Activated CD4-positive, alpha-beta T cell treated with anti-CD3 and anti-CD28 coated beads for 36 hours (primary cell): ENCODE measurements at regions not wholly inside any gene's neighbourhood (a gene's known extent, or its start where the extent isn't known, plus 50 kb on each side); places are given as distances from the start of the nearest gene placed in this dataset.

Experiments
- ATAC-seq: fragments of 200-7000 bp; cut with Tn5 transposase; one replicate; pipeline ENCODE4 v1.10.0; 2021; ENCODE audit warnings: mild to moderate bottlenecking, moderate library complexity
- CTCF ChIA-PET: fragments of 350-600 bp; sonication (Branson Sonifier 250); formaldehyde crosslinking; loops from one replicate; lab custom pipeline; 2021; ENCODE audit warnings: antibody characterized with exemption; lab: Charles Lee
- POLR2A ChIA-PET: fragments of 350-600 bp; sonication (Branson Sonifier 250); formaldehyde crosslinking; loops from one replicate; lab custom pipeline; 2021; ENCODE audit warnings: antibody characterized with exemption, inconsistent platforms; lab: Charles Lee
- DNase-seq: peaks from one replicate; pipeline ENCODE4 v3.0.0-alpha.2; 2020
- H3K27ac Mint-ChIP-seq: one replicate; pipeline ENCODE4 v1.8.0; 2021; ENCODE audit warnings: mixed read lengths
- H3K27me3 Mint-ChIP-seq: one replicate; pipeline ENCODE4 v1.8.0; 2021; ENCODE audit warnings: mixed read lengths
- H3K36me3 Mint-ChIP-seq: one replicate; pipeline ENCODE4 v1.8.0; 2021; ENCODE audit warnings: low read depth, mixed read lengths
- H3K4me1 Mint-ChIP-seq: one replicate; pipeline ENCODE4 v1.8.0; 2021; ENCODE audit warnings: mixed read lengths
- H3K4me3 Mint-ChIP-seq: one replicate; pipeline ENCODE4 v1.8.0; 2021; ENCODE audit warnings: mild to moderate bottlenecking, moderate library complexity, mixed read lengths
- H3K9me3 Mint-ChIP-seq: one replicate; pipeline ENCODE4 v1.8.0; 2021; ENCODE audit warnings: low read depth, mixed read lengths
- intact Hi-C, 2 experiments: fragments of 100-400 bp; cut with DNase I in 1 of 2; cut with micrococcal nuclease in 1 of 2; formaldehyde crosslinking; loops; one replicate each; pipeline versions ENCODE4 v1.14.2 to v1.15.1; 2022 to 2024; cut with DNase I, micrococcal nuclease

- POLR2A ChIA-PET: no interaction called here
- H3K27me3 Mint-ChIP-seq: no peaks in the 10 kb centered on the region
These were observed 555.9 kb downstream of the BCOR start for GRCh38 chrX:39541881-39542280.

GRCh38 chrX:39542316-39542715 lies 555.4 kb downstream of the BCOR start:
- ChIA-PET CTCF (interaction anchor here (1.0 kb wide), 1 partner anchor 110 kb away, joined by 4 read pairs; no protein-coding TSS in a partner anchor), POLR2A (no interaction called here)
- Mint-ChIP-seq H3K27ac (no peak overlapping the region), H3K4me1 (no peaks in the 10 kb centered on the region), H3K27me3 (no peaks in the 10 kb centered on the region), H3K9me3 (peaks cover 10% of the 10 kb centered on the region), H3K36me3 (peaks cover 2% of the 10 kb centered on the region), H3K4me3 (no peak overlapping the region)
- no peak for DNase-seq
- intact Hi-C loops: no loop called here
- no peak for ATAC-seq

More at GRCh38 chrX:39541881-39542280, 555.9 kb downstream of the BCOR start:
- no peak for DNase-seq
- Mint-ChIP-seq H3K36me3 (peaks cover 2% of the 10 kb centered on the region), H3K4me1 (no peaks in the 10 kb centered on the region), H3K9me3 (peaks cover 10% of the 10 kb centered on the region), H3K4me3 (no peak overlapping the region), H3K27ac (no peak overlapping the region)
- no peak for ATAC-seq
- CTCF ChIA-PET: interaction anchor here (0.6 to 1.0 kb wide), 2 partner anchors 110 to 878 kb away, joined by 3 to 4 read pairs; no protein-coding TSS in a partner anchor
- intact Hi-C loops: no loop called here

- Mint-ChIP-seq H3K27ac (no peak overlapping the region), H3K36me3 (no peaks in the 10 kb centered on the region), H3K9me3 (peaks cover 2% of the 10 kb centered on the region), H3K4me3 (no peak overlapping the region), H3K4me1 (peaks cover 5% of the 10 kb centered on the region), H3K27me3 (no peaks in the 10 kb centered on the region)
- CTCF ChIA-PET: interaction anchor here (1.0 kb wide), 1 partner anchor 165 kb away, joined by 3 read pairs; no protein-coding TSS in a partner anchor
- ATAC-seq (peak; percentile 16), DNase-seq (peak; percentile 5)
- intact Hi-C loops: loop anchor here in 1 of 2 experiments (1.0 kb wide), 1 partner anchor 27 kb away; no protein-coding TSS in a partner anchor
- POLR2A ChIA-PET: no interaction called here
These were observed 546.9 kb downstream of the BCOR start for GRCh38 chrX:39550795-39551361.

GRCh38 chrX:39551762-39552161 lies 546.0 kb downstream of the BCOR start:
- DNase-seq: no peak
- POLR2A ChIA-PET: no interaction called here
- intact Hi-C loops: loop anchor here in 1 of 2 experiments (1.0 kb wide), 1 partner anchor 27 kb away; no protein-coding TSS in a partner anchor
- H3K4me1 Mint-ChIP-seq: peaks cover 5% of the 10 kb centered on the region
- no peaks in the 10 kb centered on the region for H3K36me3 Mint-ChIP-seq
- no peak overlapping the region for H3K27ac Mint-ChIP-seq
- no peak overlapping the region for H3K4me3 Mint-ChIP-seq
- CTCF ChIA-PET: interaction anchor here (0.6 to 1.0 kb wide), 4 partner anchors 13 to 166 kb away, joined by 3 read pairs; no protein-coding TSS in a partner anchor
- no peaks in the 10 kb centered on the region for H3K27me3 Mint-ChIP-seq
- peaks cover 2% of the 10 kb centered on the region for H3K9me3 Mint-ChIP-seq
- peak; percentile 74 for ATAC-seq

- ATAC-seq (no peak), DNase-seq (no peak)
- POLR2A ChIA-PET: no interaction called here
- Mint-ChIP-seq H3K9me3 (no peaks in the 10 kb centered on the region), H3K36me3 (no peaks in the 10 kb centered on the region), H3K4me3 (no peak overlapping the region), H3K4me1 (peaks cover 5% of the 10 kb centered on the region), H3K27ac (no peak overlapping the region), H3K27me3 (no peaks in the 10 kb centered on the region)
- intact Hi-C loops: no loop called here
- CTCF ChIA-PET: interaction anchor here (0.6 kb wide), 1 partner anchor 362 kb away, joined by 3 read pairs; no protein-coding TSS in a partner anchor
These were observed 542.3 kb downstream of the BCOR start for GRCh38 chrX:39555431-39555830.

GRCh38 chrX:39556056-39556455 lies 541.7 kb downstream of the BCOR start:
- Mint-ChIP-seq H3K4me1 (peaks cover 5% of the 10 kb centered on the region), H3K36me3 (no peaks in the 10 kb centered on the region), H3K9me3 (no peaks in the 10 kb centered on the region), H3K27me3 (no peaks in the 10 kb centered on the region), H3K27ac (no peak overlapping the region), H3K4me3 (no peak overlapping the region)
- CTCF ChIA-PET: interaction anchor here (0.5 to 0.6 kb wide), 3 partner anchors 70 to 362 kb away, joined by 3 read pairs; no protein-coding TSS in a partner anchor
- no peak for ATAC-seq
- intact Hi-C loops: no loop called here
- POLR2A ChIA-PET: no interaction called here
- no peak for DNase-seq

- Mint-ChIP-seq H3K27ac (no peak overlapping the region), H3K27me3 (no peaks in the 10 kb centered on the region), H3K9me3 (peaks cover 6% of the 10 kb centered on the region), H3K4me1 (no peaks in the 10 kb centered on the region), H3K36me3 (no peaks in the 10 kb centered on the region), H3K4me3 (no peak overlapping the region)
- ATAC-seq: no peak
- intact Hi-C loops: no loop called here
- no peak for DNase-seq
- CTCF ChIA-PET: no interaction called here
- POLR2A ChIA-PET: no interaction called here
These were observed 538.5 kb downstream of the BCOR start for GRCh38 chrX:39559229-39559628.

GRCh38 chrX:39560271-39560670 lies 537.5 kb downstream of the BCOR start:
- ChIA-PET POLR2A (no interaction called here), CTCF (interaction anchor here (0.6 kb wide), 1 partner anchor 960 kb away, joined by 3 read pairs; no protein-coding TSS in a partner anchor)

GRCh38 chrX:39563178-39563577 lies 534.6 kb downstream of the BCOR start:
- peaks cover 6% of the 10 kb centered on the region for H3K9me3 Mint-ChIP-seq
- no peak overlapping the region for H3K27ac Mint-ChIP-seq
- H3K36me3 Mint-ChIP-seq: no peaks in the 10 kb centered on the region
- POLR2A ChIA-PET: no interaction called here
- no peak overlapping the region for H3K4me3 Mint-ChIP-seq
- H3K27me3 Mint-ChIP-seq: no peaks in the 10 kb centered on the region
- no peak for DNase-seq
- no peaks in the 10 kb centered on the region for H3K4me1 Mint-ChIP-seq
- CTCF ChIA-PET: no interaction called here
- no peak for ATAC-seq
- intact Hi-C loops: no loop called here

More at GRCh38 chrX:39560271-39560670, 537.5 kb downstream of the BCOR start:
- intact Hi-C loops: no loop called here
- ATAC-seq: no peak
- Mint-ChIP-seq H3K9me3 (peaks cover 6% of the 10 kb centered on the region), H3K4me1 (no peaks in the 10 kb centered on the region), H3K36me3 (no peaks in the 10 kb centered on the region), H3K27me3 (no peaks in the 10 kb centered on the region), H3K4me3 (no peak overlapping the region), H3K27ac (no peak overlapping the region)
- DNase-seq: no peak

- Mint-ChIP-seq H3K4me3 (no peak overlapping the region), H3K4me1 (no peaks in the 10 kb centered on the region), H3K27ac (no peak overlapping the region), H3K27me3 (no peaks in the 10 kb centered on the region), H3K36me3 (no peaks in the 10 kb centered on the region), H3K9me3 (peaks cover 6% of the 10 kb centered on the region)
- no peak for DNase-seq
- ChIA-PET CTCF (no interaction called here), POLR2A (no interaction called here)
- no peak for ATAC-seq
- intact Hi-C loops: no loop called here
These were observed 533.0 kb downstream of the BCOR start for GRCh38 chrX:39564751-39565150.

GRCh38 chrX:39574178-39574577 lies 523.6 kb downstream of the BCOR start:
- H3K4me1 Mint-ChIP-seq: peaks cover 25% of the 10 kb centered on the region
- H3K27ac Mint-ChIP-seq: no peak overlapping the region
- H3K4me3 Mint-ChIP-seq: no peak overlapping the region
- no peaks in the 10 kb centered on the region for H3K27me3 Mint-ChIP-seq
- intact Hi-C loops: no loop called here
- ATAC-seq: no peak
- no peaks in the 10 kb centered on the region for H3K36me3 Mint-ChIP-seq
- CTCF ChIA-PET: no interaction called here
- H3K9me3 Mint-ChIP-seq: no peaks in the 10 kb centered on the region
- POLR2A ChIA-PET: no interaction called here
- no peak for DNase-seq
